Heart left ventricle (tissue), 13 donors: ENCODE measurements at regions not wholly inside any gene's neighbourhood (a gene's known extent, or its start where the extent isn't known, plus 50 kb on each side); places are given as distances from the start of the nearest gene placed in this dataset.

Experiments used
- POLR2A ChIP-seq, 2 donors: fragments of 450-650 bp; IDR thresholded peaks; one replicate each; pipeline ENCODE4 v1.6.1; 2017; ENCODE audit warnings: antibody characterized with exemption in 2 of 2, mild to moderate bottlenecking in 2 of 2, moderate library complexity in 2 of 2
- TF ChIP-seq, protein P1 (sequence below), 12 donors: fragments of 200-600 bp; sonication (generic) in 4 of 12; IDR thresholded peaks; one replicate each; pipeline versions ENCODE4 v1.5.0 to v1.8.0; 2018 to 2022; ENCODE audit warnings: antibody characterized with exemption in 12 of 12, mild to moderate bottlenecking in 5 of 12
- donor health status: ischemic (EF 13 %, LVEDD 7.1; RV severe dilation, severe dysfunction).
- donor health status: DM: no; HTN: yes; CAD: no.
- donor health status: DM: no; HTN: no; CAD: no.
- donor health status: ischemic (EF 25% LVEDD 6.9; RV normal size, moderate dysfunction).
- donor health status: ischemic (EF 25% LVEDD 5.7; RV mildly dilated, moderate dysfunction).
- donor health status: ischemic (EF 35%, LVEDD 5.7; RV mildly dilated, moderate dysfunction).
- donor health status: nonischemic (EF 11% LVEDD 7.7; RV severe dilation, severe dysfunction).
- donor health status: DM: yes; HTN: yes; CAD: no.
- donor health status: PGD.
- donor health status: ischemic (EF 29% LVEDD 5.4; RV normal size, mild dysfunction).
- donor health status: nonischemic (EF 23%, LVEDD 6.1; RV moderate dilation, normal function).

DNA sequence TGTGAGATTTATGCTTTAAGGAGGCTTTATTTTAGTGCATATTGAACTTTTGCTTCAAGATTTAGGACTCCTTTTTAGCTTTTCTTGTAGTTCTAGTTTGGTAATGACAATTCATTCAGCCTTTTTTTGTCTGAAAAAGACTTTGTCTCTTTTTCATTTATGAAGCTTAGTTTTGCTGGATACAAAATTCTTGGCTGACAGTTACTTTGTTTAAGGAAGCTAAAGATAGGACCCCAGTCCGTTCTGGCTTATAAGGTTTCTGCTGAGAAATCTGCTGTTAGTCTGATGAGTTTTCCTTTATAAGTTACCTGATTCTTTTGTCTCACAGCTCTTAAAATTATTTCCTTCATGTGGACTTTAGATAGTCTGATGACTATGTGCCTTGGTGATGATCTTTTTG is 142.8 kb upstream of the B3GAT2 start:
- TF ChIP-seq, protein P1, sequence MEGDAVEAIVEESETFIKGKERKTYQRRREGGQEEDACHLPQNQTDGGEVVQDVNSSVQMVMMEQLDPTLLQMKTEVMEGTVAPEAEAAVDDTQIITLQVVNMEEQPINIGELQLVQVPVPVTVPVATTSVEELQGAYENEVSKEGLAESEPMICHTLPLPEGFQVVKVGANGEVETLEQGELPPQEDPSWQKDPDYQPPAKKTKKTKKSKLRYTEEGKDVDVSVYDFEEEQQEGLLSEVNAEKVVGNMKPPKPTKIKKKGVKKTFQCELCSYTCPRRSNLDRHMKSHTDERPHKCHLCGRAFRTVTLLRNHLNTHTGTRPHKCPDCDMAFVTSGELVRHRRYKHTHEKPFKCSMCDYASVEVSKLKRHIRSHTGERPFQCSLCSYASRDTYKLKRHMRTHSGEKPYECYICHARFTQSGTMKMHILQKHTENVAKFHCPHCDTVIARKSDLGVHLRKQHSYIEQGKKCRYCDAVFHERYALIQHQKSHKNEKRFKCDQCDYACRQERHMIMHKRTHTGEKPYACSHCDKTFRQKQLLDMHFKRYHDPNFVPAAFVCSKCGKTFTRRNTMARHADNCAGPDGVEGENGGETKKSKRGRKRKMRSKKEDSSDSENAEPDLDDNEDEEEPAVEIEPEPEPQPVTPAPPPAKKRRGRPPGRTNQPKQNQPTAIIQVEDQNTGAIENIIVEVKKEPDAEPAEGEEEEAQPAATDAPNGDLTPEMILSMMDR (IDR thresholded peaks at IDR 0.05), result no peak
- no peak for TF ChIP-seq POLR2A (IDR thresholded peaks at IDR 0.05)
